ENCODE measurements at regions not wholly inside any gene's neighbourhood (a gene's known extent, or its start where the extent isn't known, plus 50 kb on each side); places are given as distances from the start of the nearest gene placed in this dataset.

DNA sequence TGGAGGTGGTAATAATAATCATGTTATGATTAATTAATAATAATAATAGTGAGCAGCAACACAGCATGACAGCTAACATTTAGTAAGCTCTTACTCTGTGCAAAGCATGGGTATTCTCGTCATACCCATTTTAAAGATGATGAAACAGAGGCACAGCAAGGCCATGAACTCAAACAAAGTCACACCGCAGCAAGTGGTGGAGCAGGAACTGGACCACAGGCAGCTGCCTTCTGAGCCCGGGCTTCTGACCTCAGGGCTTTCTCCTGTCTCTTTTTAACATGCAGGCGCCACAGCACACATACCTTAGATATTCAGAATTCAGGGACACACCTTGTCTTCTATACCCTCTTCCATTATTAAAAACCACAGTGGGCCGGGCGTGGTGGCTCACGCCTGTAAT is 50.7 kb upstream of the SPATA12 start:
- DNase-seq: no peak

DNA sequence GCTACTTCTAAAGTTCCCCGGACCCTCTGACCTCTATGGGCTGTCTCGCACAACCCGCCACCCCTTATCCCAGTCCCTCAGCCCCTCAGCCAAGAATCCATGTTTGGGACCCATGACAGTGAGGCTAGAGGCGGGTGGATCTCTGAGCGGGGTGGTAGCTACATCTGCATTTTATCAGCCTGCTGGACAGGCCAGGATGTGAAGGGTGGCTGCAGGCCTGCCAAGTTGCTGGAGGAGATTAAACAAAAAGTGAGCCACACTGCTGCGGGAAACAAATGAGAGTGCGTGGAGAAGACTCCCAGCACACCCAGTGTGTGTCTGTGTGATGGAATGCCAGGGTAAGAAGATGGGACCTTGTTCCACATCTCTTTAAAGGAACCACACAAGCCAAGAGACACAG is 51.1 kb upstream of the SPATA12 start:
- no peak for DNase-seq

DNA sequence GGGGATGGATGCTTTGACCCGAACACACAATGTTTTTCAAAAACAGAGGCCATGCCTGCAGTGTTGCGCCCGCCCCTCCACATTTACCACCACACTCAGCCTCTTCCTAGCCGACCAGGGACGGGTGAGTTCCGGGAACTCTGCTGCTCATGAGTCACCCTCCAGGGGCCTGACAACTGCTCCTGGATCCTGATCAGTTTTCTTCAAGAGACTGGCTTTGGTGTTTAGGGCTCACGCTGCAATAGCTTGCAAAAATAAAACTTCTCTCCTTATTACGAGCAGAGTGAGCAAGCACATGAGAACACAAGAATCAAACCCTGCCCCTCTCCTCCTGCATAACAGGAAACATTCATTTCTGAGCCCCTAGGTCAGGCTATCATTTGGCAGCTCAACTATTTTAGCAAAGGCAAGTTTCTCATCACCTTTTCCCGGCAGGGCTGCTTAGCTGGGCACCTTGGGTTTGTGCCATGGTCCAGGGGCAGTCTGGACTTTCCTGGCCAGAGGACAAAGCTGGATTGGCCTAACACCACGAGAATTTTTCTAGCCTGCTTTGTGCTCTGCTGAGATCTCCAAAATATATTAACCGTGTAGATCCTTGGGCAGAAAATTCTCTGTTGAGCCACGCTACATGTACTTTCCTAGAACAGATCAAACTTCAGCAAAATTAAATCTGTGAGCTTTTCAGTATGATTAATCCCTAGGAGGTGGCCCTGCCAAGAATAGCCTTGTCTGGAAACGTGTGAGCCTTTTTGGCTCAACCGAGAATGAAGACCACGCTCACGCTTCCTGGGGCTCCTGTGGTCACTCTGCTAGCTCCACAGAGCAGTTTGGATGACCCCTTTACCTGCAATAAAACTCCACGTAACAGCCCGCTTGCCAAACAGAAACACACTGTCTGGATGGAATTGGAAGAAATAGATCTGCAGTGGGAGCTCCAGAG is 52.7 kb upstream of the SPATA12 start:
- peak; percentile 51 for DNase-seq

DNA sequence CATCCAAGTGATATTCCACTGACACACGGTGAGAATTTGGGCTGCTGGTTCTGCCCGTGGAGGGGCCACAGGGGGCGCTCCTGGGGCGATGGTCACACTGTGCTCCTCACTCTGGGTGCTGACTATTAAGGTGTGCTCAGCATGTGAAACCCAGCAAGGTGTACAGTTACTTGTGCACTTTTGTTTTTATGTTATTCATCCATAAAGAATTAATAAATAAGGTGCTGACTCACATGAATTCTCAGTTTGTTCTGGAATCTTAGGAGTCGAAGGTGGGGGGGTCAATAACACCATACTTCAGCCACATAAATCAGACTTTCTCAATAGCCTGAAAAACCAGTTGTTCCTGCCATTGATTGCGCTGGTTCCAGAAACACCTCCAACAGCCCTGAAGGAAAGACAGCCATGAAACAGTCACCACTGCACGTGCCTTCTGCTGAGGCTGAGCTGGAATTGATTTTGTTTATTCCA is 53.5 kb upstream of the SPATA12 start:
- DNase-seq: no peak

DNA sequence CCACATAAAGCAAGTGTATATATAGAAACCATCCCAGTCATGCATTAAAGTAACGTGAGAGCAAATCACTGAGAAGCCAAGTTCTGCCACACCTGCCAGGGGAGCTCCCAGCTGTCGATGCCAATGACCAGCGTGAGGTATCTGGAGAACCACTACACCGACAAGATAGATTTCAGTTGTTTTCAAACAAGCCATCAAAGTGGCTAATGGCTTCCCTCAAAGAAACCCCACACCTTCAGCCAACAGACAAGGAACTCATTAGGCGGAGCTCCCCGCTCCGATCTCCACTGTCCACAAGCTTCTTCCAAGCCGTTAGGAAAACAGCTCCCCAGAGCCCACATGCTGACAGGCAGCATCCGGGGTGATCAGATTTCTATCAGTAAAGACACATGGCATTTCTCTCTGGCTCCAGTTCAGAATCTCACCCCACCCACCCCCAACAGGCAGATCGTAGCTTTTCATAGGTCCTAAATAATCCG is 54.2 kb upstream of the SPATA12 start:
- no peak for DNase-seq

DNA sequence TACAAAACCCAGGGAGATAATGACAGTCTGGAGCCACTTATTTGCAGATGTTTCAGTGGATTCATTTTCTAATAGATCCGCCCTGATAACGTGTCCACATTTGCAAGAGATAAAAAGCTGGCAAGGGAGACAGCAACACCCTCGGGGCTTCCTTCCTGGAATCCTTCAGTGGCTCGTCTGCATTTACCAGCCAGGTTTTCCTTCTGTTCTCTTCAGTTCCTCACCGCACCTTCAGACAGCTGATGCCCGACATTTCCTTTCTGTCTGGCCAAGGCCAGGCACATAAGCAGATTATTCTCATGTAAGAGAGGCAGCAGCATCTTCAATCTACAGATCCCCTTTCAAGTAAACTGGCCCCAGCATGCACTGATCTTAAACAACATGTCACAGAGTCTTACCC is 56.2 kb upstream of the SPATA12 start:
- DNase-seq: no peak

DNA sequence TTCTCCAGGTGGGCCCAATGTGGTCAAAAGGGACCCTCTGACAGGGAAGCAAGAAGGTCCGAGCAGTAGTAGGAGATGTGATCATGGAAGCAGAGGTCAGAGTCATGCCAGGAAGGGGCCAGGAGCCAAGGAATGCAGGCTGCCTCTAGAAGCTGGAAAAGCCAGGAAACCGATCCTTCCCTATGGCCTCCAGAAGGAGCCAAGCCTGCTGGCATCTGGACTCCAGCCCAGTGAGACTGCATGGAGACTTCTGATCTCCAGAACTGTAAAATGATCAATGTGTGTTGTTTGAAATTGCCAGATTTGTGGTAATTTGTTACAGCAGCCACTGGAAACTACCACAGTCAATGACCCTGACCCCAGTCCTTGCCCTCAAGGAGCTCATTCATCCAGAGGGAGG is 56.8 kb upstream of the SPATA12 start:
- DNase-seq: no peak

DNA sequence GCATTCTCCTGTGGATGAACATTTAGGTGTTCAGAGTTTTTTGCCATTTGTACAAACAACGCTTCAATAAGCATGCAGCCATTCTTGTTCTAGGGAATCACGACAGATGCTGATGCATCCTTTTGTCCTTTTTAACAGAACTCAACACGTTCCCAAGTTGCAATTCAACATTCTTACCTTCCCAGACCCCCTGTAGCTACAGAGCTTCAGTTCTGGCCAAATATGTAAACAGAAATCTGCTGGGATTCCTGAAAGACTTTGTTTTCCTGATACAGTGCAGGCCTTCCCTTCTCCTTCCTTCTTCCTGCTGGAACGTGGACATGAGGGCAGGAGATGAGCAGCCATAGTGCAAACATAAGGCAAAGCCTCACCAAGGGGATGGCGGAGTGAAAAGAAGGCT is 59.1 kb upstream of the SPATA12 start:
- DNase-seq: no peak

DNA sequence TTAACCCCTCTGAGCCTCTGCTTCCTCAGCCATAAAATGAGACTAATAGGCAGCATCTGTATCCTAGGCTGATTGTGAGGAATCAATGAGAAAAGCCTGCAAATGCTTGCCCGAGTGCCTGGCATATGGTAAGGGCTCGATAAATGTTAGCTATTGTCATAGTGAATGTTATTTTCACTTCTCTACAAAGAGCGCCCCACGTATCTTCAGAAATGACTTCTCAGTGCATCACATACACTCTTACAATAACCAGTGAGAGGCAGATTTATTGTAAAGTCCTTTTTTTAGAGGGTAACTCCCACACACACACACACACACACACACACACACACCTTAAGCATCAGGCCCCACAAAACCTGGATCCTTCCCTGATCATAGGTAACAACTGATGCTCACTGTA is 60.5 kb upstream of the SPATA12 start:
- DNase-seq: no peak

DNA sequence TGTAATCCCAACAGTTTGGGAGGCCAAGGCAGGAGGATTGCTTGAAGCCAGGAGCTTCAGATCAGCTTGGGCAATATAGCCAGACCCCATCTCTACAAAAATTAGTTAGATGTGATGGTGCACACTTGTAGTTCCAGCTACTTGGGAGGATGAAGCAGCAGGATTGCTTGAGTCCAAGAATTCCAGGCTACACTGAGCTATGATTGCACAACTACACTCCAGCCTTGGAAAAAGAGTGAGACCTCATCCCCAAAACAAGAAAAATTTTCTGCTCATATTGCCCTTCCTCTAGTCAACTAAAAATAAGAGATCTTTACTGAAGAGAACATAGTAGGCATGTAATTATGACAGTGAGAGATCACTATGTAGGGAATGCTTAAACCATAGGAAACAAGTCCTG is 60.9 kb upstream of the SPATA12 start:
- no peak for DNase-seq

DNA sequence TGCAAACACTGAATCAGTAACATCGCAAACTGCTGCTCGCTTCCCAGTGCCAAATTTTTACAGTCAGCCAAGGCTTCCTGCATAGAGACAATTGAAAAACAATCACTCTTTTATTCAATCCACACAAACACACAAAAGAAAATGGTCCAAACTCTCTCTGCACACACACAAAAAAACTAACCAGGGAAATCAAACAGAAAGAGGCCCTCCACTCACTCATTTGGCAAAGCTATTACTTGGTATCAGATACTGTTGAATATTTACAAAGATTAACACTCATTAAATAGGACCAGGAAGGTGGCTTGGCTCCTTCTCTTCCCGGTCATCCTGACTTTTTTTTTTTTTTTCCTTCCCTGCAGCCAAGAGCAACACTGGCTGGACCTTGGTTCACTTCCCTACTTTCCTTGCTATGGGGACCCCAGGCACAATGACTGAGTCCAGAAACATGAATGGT is 62.4 kb upstream of the SPATA12 start:
- no peak for DNase-seq

DNA sequence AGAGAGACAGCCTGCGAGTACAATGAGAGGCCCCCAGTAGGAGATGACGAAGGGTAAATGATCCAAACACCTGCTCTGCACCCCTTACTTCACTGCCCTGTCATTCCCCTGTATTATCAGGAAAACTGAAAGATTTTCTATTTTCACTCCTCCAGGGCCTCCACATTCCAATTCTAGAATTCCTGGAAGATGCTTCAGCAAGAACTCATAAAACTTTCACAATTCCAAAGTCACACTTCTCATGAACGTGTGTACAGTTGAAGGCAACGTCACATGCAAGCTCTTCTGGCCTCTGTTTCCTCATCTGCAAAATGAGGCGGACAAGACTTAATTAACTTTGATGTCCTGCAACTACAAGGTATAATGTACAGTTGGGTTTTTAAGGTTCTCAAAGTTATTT is 62.8 kb upstream of the SPATA12 start:
- DNase-seq: no peak

DNA sequence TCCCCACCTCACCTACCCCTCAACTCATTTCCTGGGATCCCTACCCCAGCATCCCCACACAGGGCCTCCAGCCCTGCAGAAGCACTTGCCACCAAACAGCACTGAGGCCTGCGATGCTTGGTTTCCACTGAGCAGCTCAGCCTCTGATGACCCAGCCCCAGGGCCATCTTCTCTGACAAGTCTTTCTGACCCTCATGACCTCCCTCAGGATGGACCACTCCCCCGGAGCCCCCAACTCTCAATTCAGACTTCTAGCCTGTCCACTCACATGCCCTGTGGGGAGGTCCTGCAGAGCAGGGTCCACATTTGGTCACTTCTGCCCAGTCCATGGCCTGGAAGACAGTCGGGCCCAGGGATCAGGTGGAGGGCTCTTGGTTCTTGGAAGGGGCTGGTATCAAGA is 63.4 kb upstream of the SPATA12 start:
- DNase-seq: no peak

DNA sequence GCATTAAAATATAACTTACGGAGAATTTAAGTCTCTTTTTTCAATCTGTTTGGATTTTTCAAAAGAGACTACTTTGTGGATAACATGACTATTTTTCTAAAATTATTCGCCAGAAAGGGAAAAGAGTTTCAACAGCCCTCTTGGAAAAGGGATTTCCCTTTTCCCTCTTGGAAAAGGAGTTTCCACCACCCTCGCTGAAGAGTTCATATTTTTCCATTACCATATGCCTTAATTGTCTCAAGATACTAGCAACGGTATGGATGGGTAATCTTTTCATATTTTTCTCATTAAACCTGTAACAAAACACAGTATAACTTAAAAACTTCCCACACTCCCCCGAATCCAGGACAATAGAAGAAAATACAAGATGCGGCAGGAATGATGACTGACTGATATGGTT is 66.1 kb upstream of the SPATA12 start:
- DNase-seq: no peak

DNA sequence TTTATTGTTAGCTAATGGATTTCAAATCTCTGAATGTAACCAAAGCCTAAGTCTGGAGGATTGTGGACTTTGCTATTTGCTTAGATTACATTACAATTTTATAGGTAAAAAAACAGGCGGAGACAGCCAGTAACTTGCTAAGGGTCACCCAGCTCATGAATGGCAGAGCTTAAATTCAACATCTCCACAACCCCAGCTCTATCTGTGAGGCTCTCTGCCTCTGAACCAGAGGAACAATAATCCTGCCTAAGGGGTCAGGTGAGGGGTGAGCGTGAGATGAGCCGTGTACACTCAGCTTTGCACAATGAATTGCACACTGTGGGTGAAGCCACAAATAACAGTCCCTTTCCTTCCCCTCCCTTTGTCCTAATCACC is 69.8 kb upstream of the SPATA12 start:
- DNase-seq: no peak

DNA sequence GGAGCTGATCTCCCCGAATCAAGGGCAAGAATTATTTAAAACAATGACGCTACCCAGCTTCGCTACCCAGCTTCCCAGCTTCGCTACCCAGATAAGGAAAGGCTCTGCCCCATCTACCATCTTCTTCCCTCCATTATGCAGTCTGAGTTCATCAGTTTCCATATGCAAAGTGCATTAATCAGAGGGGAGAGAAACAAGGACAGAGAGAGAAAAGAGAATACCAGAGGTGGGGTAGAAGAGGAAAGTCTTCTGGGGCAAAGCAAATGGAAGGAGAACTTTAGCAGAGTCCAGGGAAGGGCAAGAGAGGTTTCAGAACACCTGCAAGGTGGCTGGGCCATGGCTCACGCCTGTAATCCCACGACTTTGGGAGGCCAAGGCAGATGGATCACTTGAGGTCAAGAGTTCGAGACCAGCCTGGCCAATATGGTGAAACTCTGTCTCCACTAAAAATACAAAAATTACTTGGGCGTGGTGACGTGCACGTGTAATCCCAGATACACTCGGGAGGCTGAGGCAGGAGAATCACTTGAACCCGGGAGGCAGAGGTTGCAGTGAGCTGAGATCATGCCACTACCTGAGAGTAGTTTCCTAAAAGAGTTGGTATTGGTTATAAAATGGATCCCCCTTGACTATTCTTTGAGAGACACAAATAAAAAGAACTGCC is 70.4 kb upstream of the SPATA12 start:
- no peak for DNase-seq

DNA sequence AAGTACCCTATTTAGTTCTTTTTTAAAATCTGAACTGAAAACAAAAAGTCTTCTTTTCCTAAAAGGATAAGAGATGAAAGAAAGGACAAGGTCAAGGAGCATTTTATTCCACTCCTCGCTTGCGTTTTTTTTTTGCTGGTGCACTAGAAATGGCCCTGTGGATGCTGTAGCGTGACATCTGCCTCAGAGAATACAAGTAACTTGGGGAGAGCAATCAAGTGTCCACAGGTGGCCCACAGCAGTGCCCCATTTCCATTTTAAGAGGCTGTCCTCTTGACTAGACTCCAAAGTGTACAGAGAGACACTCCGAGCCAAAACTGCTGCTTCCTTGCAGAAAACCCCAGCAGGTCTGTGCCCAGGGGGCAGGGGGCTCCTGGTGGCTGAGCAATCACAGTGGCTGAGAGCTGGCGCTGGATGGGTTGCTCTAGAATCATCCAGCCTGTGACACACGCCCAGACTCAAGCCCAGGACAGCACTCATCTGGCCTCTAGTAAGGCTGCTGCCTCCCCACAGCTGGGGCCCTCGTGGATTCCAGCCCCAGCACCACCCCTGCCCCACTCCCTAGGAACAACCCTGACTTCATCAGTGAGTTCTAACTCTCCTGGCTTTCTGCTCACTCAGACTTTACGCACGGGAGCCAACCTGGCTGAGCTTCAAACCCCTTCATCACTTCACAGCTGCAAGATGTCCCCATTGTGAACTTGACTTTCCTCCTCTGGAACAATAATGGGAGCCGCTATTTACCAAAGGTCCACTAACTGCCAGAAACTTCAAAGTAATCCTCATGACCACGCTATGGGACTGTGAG is 71.1 kb upstream of the SPATA12 start:
- no peak for DNase-seq

DNA sequence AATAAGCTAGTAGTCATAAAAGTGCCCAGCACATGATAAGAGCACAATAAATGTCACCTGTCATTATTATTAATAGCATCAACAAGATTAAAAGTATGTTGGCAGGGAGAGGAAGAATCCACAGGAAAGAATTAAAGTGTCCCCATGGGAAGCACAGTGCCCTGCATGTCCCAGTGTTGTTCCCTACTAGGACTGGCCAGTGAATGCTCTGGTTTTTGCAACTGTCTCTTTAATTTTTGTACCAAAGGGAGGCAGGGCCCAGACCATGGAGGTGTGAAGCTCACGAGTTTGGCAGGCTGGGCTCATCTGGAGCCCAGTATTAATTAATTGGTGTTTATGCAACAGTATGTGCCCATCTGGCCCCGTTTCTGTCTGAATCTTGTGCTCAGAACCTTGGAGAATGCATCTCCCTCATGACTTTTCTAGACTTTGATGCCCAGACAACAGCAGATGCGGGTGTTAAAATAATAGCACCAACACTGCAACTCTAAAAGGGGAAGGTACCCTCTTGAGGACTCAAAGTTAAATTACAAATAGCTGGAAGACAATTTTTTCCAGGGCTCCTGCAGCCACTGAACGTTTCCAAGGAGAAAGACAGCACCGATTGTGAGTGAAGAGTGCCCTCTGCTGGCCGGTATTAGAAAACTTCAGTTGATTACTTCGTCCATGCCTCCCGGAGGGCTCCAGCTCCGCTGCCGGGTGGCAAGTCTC is 71.9 kb upstream of the SPATA12 start:
- DNase-seq: peak; percentile 67

DNA sequence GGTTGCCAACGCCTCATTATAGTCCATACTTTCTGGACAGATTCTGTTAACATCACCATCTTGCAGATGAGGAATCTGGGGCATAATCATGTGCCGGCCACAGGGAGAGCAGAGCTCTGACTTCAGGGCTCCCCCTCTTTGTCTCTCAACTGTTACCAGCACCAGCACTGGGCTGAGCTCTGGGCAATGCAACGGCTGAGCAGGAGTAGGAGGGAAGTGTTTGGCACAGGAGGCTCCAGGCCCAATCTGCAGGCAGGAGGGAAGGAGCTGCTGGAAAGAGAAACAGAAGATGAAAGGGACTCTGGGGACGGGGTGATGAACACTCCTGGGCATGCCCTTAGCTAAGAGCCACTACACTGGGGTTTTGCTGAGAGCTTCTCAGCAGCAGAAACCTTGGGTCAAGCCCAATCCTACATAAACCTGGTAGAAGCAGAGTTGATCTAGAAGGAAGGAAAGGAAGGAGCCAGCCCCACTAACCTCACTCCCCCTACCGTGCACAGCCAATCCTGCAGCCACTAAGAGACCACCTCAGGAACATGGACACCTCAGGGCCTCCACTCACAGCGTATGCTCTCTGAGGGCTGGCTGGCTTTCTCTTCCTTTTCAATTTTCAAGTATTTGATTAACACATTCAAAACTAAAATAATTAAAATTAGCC is 73.1 kb upstream of the SPATA12 start:
- no peak for DNase-seq

DNA sequence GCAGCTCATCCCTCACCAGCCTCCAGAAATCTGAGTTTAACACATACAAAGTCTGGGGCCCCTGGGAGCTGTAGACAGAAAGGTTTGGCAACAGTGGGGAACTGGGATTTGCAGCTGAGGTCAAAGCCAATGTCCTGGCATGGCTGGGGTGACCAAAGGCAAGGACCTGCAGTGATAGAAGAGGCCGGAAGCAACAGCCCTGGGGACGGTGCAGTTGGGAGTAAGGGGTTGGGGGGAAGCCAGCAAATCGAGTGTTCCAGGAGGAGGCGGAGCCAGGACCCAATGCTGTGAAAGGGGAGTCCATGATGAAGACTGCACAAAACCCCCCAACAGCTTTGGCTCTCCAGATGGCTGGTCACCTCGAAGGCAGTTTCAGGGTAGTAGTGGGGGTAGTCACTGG is 74.1 kb upstream of the SPATA12 start:
- no peak for DNase-seq

DNA sequence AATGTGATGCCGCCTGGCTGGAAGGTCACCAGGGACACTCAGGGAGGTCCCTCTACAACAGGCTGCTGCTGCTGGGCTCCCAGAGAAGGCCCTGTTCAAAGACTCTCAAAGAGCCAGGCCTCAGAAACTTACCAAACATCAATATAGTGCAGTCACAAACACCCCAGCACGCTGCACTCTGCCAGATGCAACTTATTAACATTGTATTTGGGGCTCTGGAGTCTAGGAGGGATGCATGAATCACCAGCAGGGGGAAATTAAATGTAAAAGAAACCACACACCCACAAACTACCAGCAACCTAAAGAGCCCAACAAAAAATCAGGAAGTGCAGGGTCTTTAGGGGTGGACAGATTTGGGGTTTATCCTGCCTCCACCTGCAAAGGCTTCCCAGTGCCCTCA is 74.6 kb upstream of the SPATA12 start:
- DNase-seq: no peak

DNA sequence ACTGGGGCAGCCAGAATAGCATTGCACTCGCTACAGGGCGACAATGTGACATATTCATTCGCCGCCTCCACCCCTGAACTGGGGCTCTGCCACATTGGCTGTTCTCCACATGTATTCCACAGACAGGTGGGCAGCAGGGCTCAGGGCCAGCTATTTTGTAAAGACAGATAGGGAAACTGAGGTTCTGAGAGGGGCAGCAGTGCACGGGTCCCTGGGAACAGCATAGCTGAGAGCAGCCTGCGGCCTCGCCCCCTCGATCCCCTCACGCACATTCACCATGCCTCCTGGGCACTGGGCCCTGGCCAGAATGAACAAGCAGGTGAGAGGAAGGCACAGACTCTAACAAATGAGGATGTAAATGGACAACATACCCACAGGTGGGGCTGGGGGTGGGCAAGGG is 75.0 kb upstream of the SPATA12 start:
- no peak for DNase-seq

Measured in activated CD4-positive, alpha-beta T cell treated with anti-CD3 and anti-CD28 coated beads, Interleukin-10, Interleukin-2, amounts not matched to agents 100 ng/mL and 50 ng/mL, durations not matched to agents 16 hours and 8 hours (primary cell).